Lower leg skin (tissue), 3 donors: ENCODE measurements at regions not wholly inside any gene's neighbourhood (a gene's known extent, or its start where the extent isn't known, plus 50 kb on each side); places are given as distances from the start of the nearest gene placed in this dataset.

ENCODE experiments used
- CTCF ChIP-seq, 3 donors: fragments of 450-650 bp; IDR thresholded peaks; one replicate each; pipeline ENCODE4 v1.5.1; 2016; ENCODE audit warnings: antibody characterized with exemption in 3 of 3, mild to moderate bottlenecking in 3 of 3, moderate library complexity in 2 of 3
- POLR2A ChIP-seq, 2 donors: fragments of 450-650 bp; IDR thresholded peaks; one replicate each; pipeline ENCODE4 v1.6.1; 2016 to 2017; ENCODE audit warnings: antibody characterized with exemption in 2 of 2, mild to moderate bottlenecking in 1 of 2, moderate library complexity in 1 of 2

- TF ChIP-seq CTCF (IDR thresholded peaks at IDR 0.05): no peak
- TF ChIP-seq POLR2A (IDR thresholded peaks at IDR 0.05): no peak
Measured at GRCh38 chr16:27670071-27670810, 120.3 kb downstream of the KATNIP start.
